ENCODE measurements at regions not wholly inside any gene's neighbourhood (a gene's known extent, or its start where the extent isn't known, plus 50 kb on each side); places are given as distances from the start of the nearest gene placed in this dataset.

DNA sequence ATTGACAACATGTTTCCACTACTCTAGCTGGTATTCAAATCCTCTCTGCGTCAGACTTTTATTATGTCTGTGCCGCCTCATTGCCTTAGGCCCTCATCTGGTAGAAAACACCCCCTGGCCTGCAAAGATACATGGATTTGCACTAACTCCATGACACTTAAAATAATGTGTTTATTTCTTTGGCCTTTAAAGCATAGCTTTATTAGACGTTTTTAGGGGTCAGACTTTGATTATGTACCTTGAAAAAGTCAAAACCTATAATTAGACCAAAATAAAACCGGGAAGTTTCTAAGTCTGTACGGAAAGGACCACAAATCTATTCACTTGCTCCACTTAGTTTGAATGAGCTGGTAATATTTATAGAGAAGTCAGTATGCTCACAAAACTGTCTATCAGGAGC is 357.9 kb upstream of the NOX3 start:
- TF ChIP-seq ZFP3 (CRISPR knock-in tag; IDR thresholded peaks at IDR 0.05) (no peak), SNAI2 (CRISPR knock-in tag; IDR thresholded peaks at IDR 0.05) (no peak), BACH2 (CRISPR knock-in tag; IDR thresholded peaks at IDR 0.05; ENCODE audit: borderline replicate concordance) (no peak), TCF4 (CRISPR knock-in tag; IDR thresholded peaks at IDR 0.05; ENCODE audit: borderline replicate concordance) (no peak), ARNTL (CRISPR knock-in tag; IDR thresholded peaks at IDR 0.05; ENCODE audit: borderline replicate concordance, low read depth) (no peak), CSDC2 (CRISPR knock-in tag; IDR thresholded peaks at IDR 0.05) (no peak), ZNF8 (CRISPR knock-in tag; IDR thresholded peaks at IDR 0.05) (no peak), ZNF70 (CRISPR knock-in tag; IDR thresholded peaks at IDR 0.05) (no peak), PPARA (CRISPR knock-in tag; IDR thresholded peaks at IDR 0.05; ENCODE audit: borderline replicate concordance) (no peak), ZFP30 (CRISPR knock-in tag; IDR thresholded peaks at IDR 0.05) (no peak), OSR1 (CRISPR knock-in tag; IDR thresholded peaks at IDR 0.05) (no peak), TOX (CRISPR knock-in tag; IDR thresholded peaks at IDR 0.05; ENCODE audit: borderline replicate concordance) (no peak), ESRRG (CRISPR knock-in tag; IDR thresholded peaks at IDR 0.05) (no peak), ZNF565 (CRISPR knock-in tag; conservative IDR thresholded peaks at IDR 0.05; ENCODE audit: low read depth) (no peak), ZC3H10 (CRISPR knock-in tag; IDR thresholded peaks at IDR 0.05) (no peak), GLIS3 (CRISPR knock-in tag; IDR thresholded peaks at IDR 0.05) (no peak), RARB (CRISPR knock-in tag; IDR thresholded peaks at IDR 0.05) (no peak)
- TF ChIP-seq, protein P1, sequence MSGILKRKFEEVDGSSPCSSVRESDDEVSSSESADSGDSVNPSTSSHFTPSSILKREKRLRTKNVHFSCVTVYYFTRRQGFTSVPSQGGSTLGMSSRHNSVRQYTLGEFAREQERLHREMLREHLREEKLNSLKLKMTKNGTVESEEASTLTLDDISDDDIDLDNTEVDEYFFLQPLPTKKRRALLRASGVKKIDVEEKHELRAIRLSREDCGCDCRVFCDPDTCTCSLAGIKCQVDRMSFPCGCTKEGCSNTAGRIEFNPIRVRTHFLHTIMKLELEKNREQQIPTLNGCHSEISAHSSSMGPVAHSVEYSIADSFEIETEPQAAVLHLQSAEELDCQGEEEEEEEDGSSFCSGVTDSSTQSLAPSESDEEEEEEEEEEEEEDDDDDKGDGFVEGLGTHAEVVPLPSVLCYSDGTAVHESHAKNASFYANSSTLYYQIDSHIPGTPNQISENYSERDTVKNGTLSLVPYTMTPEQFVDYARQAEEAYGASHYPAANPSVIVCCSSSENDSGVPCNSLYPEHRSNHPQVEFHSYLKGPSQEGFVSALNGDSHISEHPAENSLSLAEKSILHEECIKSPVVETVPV (CRISPR knock-in tag; IDR thresholded peaks at IDR 0.05), result no peak
- TF ChIP-seq, protein P2, sequence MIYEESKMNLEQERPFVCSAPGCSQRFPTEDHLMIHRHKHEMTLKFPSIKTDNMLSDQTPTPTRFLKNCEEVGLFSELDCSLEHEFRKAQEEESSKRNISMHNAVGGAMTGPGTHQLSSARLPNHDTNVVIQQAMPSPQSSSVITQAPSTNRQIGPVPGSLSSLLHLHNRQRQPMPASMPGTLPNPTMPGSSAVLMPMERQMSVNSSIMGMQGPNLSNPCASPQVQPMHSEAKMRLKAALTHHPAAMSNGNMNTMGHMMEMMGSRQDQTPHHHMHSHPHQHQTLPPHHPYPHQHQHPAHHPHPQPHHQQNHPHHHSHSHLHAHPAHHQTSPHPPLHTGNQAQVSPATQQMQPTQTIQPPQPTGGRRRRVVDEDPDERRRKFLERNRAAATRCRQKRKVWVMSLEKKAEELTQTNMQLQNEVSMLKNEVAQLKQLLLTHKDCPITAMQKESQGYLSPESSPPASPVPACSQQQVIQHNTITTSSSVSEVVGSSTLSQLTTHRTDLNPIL (CRISPR knock-in tag; IDR thresholded peaks at IDR 0.05; ENCODE audit: low read depth), result no peak
- TF ChIP-seq, protein P3, sequence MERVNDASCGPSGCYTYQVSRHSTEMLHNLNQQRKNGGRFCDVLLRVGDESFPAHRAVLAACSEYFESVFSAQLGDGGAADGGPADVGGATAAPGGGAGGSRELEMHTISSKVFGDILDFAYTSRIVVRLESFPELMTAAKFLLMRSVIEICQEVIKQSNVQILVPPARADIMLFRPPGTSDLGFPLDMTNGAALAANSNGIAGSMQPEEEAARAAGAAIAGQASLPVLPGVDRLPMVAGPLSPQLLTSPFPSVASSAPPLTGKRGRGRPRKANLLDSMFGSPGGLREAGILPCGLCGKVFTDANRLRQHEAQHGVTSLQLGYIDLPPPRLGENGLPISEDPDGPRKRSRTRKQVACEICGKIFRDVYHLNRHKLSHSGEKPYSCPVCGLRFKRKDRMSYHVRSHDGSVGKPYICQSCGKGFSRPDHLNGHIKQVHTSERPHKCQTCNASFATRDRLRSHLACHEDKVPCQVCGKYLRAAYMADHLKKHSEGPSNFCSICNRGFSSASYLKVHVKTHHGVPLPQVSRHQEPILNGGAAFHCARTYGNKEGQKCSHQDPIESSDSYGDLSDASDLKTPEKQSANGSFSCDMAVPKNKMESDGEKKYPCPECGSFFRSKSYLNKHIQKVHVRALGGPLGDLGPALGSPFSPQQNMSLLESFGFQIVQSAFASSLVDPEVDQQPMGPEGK (CRISPR knock-in tag; IDR thresholded peaks at IDR 0.05; ENCODE audit: borderline replicate concordance), result no peak
- no peak for ATAC-seq

DNA sequence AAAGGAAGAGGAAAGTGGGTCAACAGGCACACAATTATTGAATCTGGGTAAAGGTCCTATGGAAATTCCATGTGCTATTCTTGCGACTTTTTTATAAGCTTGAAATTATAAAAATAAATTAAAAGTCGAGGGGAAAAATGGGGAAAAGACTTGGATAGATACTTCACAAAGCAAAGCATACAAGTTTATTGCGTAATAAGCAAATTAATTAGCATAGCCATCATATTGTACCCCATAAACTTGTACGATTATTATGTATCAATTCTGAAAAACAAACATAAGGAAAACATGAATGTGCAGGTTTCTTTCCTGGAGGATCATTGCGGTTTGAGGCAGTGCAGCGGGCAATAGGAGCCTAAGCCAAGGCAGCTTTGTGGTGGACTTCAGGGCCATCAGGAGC is 351.6 kb upstream of the NOX3 start:
- TF ChIP-seq ZFP3 (CRISPR knock-in tag; IDR thresholded peaks at IDR 0.05) (no peak), ZNF565 (CRISPR knock-in tag; conservative IDR thresholded peaks at IDR 0.05; ENCODE audit: low read depth) (no peak), ZC3H10 (CRISPR knock-in tag; IDR thresholded peaks at IDR 0.05) (no peak), ISL1 (CRISPR knock-in tag; IDR thresholded peaks at IDR 0.05) (no peak), BACH2 (CRISPR knock-in tag; IDR thresholded peaks at IDR 0.05; ENCODE audit: borderline replicate concordance) (no peak), CSDC2 (CRISPR knock-in tag; IDR thresholded peaks at IDR 0.05) (no peak), PPARA (CRISPR knock-in tag; IDR thresholded peaks at IDR 0.05; ENCODE audit: borderline replicate concordance) (no peak), ZNF8 (CRISPR knock-in tag; IDR thresholded peaks at IDR 0.05) (no peak), GLIS3 (CRISPR knock-in tag; IDR thresholded peaks at IDR 0.05) (no peak), ESRRG (CRISPR knock-in tag; IDR thresholded peaks at IDR 0.05) (no peak), SNAI2 (CRISPR knock-in tag; IDR thresholded peaks at IDR 0.05) (no peak), ARNTL (CRISPR knock-in tag; IDR thresholded peaks at IDR 0.05; ENCODE audit: borderline replicate concordance, low read depth) (no peak), ZNF70 (CRISPR knock-in tag; IDR thresholded peaks at IDR 0.05) (no peak), ZFP30 (CRISPR knock-in tag; IDR thresholded peaks at IDR 0.05) (no peak), TCF4 (CRISPR knock-in tag; IDR thresholded peaks at IDR 0.05; ENCODE audit: borderline replicate concordance) (no peak), OSR1 (CRISPR knock-in tag; IDR thresholded peaks at IDR 0.05) (no peak)
- TF ChIP-seq, protein P1 (CRISPR knock-in tag; IDR thresholded peaks at IDR 0.05), result no peak
- TF ChIP-seq, protein P2 (CRISPR knock-in tag; IDR thresholded peaks at IDR 0.05; ENCODE audit: low read depth), result no peak
- TF ChIP-seq, protein P4, sequence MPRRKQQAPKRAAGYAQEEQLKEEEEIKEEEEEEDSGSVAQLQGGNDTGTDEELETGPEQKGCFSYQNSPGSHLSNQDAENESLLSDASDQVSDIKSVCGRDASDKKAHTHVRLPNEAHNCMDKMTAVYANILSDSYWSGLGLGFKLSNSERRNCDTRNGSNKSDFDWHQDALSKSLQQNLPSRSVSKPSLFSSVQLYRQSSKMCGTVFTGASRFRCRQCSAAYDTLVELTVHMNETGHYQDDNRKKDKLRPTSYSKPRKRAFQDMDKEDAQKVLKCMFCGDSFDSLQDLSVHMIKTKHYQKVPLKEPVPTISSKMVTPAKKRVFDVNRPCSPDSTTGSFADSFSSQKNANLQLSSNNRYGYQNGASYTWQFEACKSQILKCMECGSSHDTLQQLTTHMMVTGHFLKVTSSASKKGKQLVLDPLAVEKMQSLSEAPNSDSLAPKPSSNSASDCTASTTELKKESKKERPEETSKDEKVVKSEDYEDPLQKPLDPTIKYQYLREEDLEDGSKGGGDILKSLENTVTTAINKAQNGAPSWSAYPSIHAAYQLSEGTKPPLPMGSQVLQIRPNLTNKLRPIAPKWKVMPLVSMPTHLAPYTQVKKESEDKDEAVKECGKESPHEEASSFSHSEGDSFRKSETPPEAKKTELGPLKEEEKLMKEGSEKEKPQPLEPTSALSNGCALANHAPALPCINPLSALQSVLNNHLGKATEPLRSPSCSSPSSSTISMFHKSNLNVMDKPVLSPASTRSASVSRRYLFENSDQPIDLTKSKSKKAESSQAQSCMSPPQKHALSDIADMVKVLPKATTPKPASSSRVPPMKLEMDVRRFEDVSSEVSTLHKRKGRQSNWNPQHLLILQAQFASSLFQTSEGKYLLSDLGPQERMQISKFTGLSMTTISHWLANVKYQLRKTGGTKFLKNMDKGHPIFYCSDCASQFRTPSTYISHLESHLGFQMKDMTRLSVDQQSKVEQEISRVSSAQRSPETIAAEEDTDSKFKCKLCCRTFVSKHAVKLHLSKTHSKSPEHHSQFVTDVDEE (CRISPR knock-in tag; IDR thresholded peaks at IDR 0.05), result no peak
- no peak for ATAC-seq
